CD4-positive, alpha-beta T cell treated with Interleukin-1 beta for 1 hour (primary cell): ENCODE measurements at regions not wholly inside any gene's neighbourhood (a gene's known extent, or its start where the extent isn't known, plus 50 kb on each side); places are given as distances from the start of the nearest gene placed in this dataset.
"Not testable (repeated sequence)": the region's sequence is repeated elsewhere in the genome, so short reads cannot be mapped to it uniquely, and the experiment has no call there.

Source experiments
- DNase-seq, 2 donors: peaks; one replicate each; pipeline ENCODE4 v3.0.0-alpha.2; 2020 to 2022

GRCh38 chr11:15824060-15824459 lies 532.3 kb downstream of the SOX6 start:
- DNase-seq: no peak

GRCh38 chr11:15825976-15826650 lies 530.2 kb downstream of the SOX6 start:
- DNase-seq: no peak

- no peak for DNase-seq
Measured at GRCh38 chr11:15826826-15827225, 529.5 kb downstream of the SOX6 start.

GRCh38 chr11:15828215-15828853 lies 528.0 kb downstream of the SOX6 start:
- no peak for DNase-seq

- no peak for DNase-seq
Measured at GRCh38 chr11:15829312-15829711, 527.0 kb downstream of the SOX6 start.

GRCh38 chr11:15830741-15831428 lies 525.5 kb downstream of the SOX6 start:
- no peak for DNase-seq

- no peak for DNase-seq
Measured at GRCh38 chr11:15835788-15836411, 520.4 kb downstream of the SOX6 start.

GRCh38 chr11:15836795-15837194 lies 519.6 kb downstream of the SOX6 start:
- no peak for DNase-seq

- DNase-seq: no peak
Measured at GRCh38 chr11:15837901-15838489, 518.4 kb downstream of the SOX6 start.

GRCh38 chr11:15839061-15839460 lies 517.3 kb downstream of the SOX6 start:
- DNase-seq: no peak

GRCh38 chr11:15840966-15841365 lies 515.4 kb downstream of the SOX6 start:
- DNase-seq: no peak

- DNase-seq: no peak
Measured at GRCh38 chr11:15841931-15842740, 514.2 kb downstream of the SOX6 start.

GRCh38 chr11:15843309-15843872 lies 513.0 kb downstream of the SOX6 start:
- no peak for DNase-seq

- no peak for DNase-seq
Measured at GRCh38 chr11:15845261-15845660, 511.1 kb downstream of the SOX6 start.

GRCh38 chr11:15848631-15849168 lies 507.6 kb downstream of the SOX6 start:
- DNase-seq: no peak

GRCh38 chr11:15849257-15849656 lies 507.1 kb downstream of the SOX6 start:
- DNase-seq: no peak

GRCh38 chr11:15850335-15850734 lies 506.0 kb downstream of the SOX6 start:
- not testable (repeated sequence) for DNase-seq

GRCh38 chr11:15851051-15851498 lies 505.3 kb downstream of the SOX6 start:
- no peak for DNase-seq

GRCh38 chr11:15852179-15852578 lies 504.2 kb downstream of the SOX6 start:
- no peak for DNase-seq

- no peak for DNase-seq
Measured at GRCh38 chr11:15854245-15854644, 502.1 kb downstream of the SOX6 start.

- no peak for DNase-seq
Measured at GRCh38 chr11:15858881-15859280, 497.5 kb downstream of the SOX6 start.

GRCh38 chr11:15859411-15859810 lies 496.9 kb downstream of the SOX6 start:
- no peak for DNase-seq
